COLO829 (cell line): ENCODE measurements at regions not wholly inside any gene's neighbourhood (a gene's known extent, or its start where the extent isn't known, plus 50 kb on each side); places are given as distances from the start of the nearest gene placed in this dataset.
"Not testable (repeated sequence)": the region's sequence is repeated elsewhere in the genome, so short reads cannot be mapped to it uniquely, and the experiment has no call there.

Experiments
- DNase-seq: peaks from one replicate; pipeline ENCODE4 v3.0.0; 2012; ENCODE audit warnings: low spot score

DNA sequence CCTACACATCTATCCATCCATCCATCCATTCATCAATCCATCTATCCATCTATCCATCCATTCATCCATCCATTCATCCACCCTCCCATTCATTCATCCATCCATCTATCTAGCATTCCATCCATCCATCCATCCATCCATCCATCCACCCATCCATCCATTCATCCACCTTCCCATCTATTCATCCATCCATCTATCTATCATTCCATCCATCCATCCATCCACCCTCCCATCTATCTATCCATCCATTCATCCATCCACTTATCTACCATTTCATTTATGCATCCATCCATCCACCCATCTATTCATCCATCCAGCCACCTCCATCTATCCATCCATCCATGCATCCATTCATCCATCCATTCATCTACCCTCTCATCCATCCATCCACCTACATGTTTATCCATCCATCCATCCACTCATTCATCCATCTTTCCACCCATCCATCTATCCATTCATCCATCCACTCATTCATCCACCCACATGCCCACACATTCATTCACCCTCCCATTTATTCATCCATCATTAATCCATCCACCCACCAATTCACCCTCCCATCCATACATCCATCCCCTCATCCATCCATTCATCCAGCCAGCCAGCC is 258.5 kb downstream of the CRLF2 start:
- DNase-seq, result no peak

DNA sequence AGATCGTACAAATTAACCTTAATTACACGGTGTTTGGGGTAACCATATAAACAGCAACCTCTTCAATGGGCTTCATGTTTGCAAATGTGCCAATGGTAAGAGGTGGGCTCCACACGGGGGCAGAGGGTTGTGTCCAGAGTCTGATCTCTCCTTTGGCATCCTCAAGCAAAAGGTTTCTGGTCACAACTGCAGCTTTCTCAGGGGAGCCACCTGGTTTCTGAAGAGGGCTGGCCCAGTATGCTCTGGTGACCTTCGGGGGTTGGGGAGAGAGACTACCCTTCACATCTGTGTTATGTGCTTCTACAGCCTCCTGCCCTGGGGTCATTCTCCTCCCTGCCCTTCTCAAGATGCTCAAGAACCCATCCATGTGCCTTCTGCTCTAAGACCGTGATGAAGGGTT is 259.6 kb downstream of the CRLF2 start:
- DNase-seq, result no peak

DNA sequence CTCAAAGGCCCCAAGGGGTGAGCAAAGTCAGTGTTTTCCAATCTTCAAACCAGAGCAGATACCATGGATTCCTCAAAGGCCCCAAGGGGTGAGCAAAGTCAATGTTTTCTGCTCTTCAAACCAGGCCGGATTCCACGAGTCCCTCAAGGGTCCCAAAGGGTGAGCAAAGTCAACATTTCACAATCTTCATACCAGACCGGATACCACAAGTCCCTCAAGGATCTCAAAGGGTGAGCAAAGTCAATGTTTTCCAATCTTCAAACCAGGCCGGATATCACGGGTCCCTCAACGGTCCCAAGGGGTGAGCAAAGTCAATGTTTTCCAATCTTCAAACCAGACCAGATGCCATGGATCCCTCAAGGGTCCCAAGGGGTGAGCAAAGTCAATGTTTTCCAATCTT is 265.2 kb downstream of the CRLF2 start:
- DNase-seq, result not testable (repeated sequence)

DNA sequence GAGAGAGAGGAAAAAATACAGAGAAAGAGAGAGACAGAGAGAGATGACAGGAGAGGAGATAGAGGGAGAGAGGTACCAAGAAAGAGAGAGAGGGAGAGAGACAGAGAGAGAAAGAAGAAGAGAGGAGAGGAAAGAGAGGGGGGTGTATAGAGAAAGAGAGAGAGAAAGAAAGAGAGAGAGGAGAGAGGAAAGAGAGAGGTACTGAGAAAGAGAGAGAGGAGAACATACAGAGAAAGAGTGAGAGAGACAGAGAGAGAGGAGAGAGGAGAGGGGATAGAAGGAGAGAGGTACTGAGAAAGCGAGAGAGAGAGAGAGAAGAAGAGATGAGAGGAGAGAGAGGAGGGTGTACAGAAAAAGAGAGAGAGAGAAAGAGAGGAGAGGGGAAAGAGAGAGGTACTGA is 269.4 kb downstream of the CRLF2 start:
- DNase-seq, result no peak

DNA sequence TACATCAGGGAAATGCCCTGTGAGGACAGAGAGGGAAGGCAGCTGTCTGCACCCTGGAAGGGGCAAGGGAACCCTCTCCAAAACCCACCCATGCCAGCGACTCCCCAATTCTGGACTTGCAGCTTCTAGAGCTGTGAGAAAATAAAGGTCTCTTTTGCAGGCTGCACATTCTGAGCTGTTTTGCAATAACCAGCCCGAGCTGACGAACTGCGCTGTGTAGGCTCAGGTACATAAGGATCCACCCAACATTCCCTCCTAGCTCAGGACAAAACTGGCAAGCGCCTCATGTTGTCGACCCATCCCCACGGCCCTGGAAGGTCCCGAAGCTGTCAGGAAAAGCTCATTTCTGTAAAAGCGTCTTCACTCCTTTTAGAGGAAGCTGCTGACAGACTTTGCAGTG is 271.8 kb downstream of the CRLF2 start:
- no peak for DNase-seq

DNA sequence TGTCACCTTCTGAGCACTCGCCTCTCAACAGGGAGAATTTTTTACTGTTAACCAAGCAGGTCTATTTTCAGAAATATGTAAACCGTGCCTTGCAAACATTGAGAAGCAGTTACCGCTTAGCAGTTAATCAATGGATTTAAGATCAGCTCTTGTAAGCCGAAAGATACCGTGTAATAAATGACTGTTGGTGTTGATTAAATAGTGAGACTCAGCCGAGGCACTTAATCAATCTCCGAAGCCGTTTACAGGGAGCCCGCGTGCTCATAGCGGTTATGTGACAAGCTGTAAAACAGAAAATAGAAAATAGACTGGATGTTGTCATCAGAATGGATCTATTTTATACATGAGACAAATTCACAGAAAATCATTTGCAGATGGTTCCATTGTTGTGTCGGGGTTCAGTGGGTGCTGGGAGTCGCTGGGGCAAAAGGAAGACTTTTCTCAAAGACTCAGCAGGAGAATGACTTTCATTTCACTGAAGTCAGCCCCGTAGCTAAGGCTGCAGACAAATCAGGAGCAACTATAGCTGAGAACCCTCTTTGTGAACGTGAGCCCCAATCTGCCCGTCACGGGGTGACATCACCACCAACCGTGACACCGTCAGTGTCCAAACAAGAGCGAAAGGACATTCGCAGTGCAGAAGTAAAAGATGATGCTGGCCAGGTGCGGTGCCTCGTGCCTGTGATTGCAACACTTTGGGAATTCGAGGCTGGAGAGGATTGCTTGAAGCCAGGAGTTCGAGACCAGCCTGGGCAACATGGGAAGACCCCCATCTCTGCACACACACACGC is 275.3 kb downstream of the CRLF2 start:
- DNase-seq, result no peak

DNA sequence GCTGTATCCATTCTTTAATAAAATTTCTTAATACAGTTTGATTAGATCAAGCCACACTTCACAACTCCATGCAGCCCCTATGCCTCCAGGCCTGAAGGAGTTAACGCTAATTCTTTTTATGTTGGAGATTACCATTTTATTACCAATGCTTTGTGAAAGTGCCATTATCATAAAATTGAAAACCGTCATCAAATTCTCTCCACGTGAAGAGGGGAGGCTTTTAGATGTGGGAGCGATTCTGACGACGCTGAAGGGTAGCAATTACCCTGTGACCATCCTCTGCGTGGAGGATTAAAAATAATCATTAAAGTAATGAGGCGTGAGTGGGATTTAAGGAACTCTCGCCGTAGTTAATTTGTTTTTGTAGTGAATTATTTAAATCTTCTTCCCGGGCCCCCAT is 278.8 kb downstream of the CRLF2 start:
- DNase-seq, result no peak

DNA sequence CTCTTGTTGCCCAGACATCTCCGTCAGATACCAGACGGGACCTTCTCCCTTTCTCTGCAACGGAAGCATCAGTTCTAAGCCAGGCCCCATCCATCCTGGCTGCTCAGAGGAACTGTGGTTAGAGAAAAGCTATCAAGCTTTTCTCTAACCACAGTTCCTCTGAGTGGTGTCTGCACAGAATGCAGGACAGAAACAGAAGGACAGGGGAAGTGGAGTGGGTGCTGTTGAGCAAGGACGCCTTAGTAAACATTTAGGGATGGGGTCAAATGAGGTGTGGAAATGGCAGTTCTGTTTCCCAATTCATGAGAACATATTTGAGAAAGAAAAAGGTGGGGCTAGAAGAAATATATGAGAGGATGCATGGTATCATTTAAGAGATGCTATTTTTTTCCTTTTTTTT is 283.8 kb downstream of the CRLF2 start:
- DNase-seq, result no peak

DNA sequence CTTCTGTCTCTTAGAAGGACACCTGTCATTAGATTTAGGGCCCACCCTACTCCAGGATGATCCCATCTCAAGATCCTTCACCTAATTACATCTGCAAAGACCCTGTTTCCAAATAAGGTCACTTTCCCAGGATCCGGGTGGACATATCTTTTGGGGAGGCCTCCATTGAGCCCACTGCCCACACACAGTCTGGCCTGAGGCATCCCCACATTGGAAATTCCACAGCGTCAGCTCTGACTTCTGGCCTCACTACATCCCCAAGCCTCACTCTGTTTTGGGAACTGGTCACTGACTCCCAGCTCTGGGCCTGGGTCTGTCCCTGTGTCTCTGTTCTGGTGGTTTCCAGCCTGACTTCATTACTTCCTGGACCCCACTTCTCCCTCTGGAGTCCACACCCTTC is 285.5 kb downstream of the CRLF2 start:
- DNase-seq, result no peak

DNA sequence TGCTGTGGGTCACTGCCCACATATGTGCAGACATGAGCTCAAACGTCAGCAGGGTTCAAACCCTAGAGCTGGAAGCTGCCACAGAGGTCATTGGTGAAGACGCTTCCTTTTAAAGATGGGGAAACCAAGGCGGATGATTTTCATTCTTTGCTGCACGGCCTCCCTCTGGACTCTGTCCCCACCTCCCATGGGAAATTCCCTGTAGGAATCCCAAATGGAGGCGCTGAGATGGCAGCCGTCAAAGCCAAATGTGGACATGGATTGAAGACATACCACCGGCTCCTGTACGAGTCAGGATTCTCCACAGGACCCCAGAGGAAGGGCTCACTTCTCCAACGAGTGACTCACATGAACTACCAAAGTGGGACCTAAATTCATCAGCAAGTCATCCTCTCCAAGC is 286.4 kb downstream of the CRLF2 start:
- no peak for DNase-seq

DNA sequence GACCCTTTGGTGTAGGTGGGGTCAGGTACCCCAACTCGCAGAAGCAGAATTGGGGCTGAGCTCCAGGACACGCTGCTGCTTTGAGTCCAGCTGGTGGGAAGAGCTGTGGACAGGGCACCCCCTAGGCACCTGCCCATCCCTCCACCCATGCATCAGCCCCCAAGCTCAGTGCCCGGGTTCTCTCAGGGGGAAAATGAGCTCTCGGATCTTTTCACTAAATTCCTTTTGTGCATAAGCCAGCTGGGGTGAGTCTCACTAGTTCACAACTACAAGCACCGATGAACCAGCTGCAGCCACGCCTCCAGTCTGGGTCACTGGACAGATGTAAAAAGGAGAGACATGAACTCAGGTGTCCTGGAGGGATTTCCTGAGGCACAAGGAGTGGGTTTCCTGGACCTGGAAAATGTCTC is 286.8 kb downstream of the CRLF2 start:
- DNase-seq, result no peak

DNA sequence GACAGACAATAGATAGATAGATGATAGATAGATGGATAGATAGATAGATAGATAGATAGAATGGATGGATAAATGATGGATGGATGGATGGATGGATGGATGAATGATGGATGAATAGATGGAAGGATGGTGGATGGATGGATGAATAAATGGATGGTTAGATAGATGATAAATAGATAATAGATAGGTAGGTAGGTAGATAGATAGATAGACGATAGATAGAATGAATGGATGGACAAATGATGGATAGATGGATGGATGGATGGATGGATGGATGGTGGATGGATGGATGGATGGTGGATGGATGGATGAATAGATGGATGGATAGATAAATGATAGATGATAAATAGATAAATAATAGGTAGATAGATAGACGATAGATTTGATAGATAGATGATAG is 287.4 kb downstream of the CRLF2 start:
- no peak for DNase-seq

DNA sequence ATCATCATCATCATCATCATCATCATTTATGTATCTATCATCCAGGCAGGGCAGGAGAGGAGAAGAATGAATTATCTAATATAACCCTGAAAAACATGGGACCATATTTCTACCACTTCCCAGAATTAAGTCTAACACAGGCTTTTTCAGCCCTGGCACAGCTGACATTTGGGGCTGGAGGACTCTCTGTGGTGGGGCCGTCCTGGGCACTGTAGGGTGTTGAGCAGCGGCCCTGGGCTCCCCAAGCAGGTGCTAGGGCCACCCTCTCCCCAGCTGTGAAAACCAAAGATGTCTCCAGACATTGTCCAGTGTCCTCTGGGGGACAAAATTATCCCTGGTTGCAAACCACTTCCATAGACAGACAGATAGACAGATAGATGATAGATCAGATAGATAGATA is 288.4 kb downstream of the CRLF2 start:
- no peak for DNase-seq

DNA sequence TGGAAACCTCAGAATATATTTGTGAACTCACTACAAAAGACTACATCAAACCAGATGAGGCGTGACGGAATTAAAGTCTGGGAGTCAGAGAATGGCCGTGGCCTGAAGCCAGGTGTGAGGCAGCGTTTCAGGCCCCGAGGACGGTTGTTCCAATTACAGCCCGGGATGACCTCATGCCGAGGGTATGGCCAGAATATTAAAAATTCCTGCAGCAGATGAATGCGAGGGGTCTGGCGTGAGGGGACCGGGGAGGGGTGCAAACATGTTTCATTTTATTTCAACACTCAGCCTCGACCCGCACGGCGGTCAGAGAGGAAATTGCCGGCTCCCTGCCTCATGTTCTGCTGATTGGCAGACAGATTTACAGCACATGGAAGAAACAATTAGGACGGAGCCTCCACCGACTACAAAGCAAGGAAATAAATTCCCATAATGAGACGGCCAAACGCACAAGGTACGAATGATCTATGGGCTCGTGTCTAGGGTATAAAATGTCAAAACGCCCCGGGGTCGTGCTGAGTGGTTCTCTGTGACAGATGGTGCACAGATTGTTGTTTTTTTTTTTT is 289.7 kb downstream of the SHOX start:
- DNase-seq, result no peak

DNA sequence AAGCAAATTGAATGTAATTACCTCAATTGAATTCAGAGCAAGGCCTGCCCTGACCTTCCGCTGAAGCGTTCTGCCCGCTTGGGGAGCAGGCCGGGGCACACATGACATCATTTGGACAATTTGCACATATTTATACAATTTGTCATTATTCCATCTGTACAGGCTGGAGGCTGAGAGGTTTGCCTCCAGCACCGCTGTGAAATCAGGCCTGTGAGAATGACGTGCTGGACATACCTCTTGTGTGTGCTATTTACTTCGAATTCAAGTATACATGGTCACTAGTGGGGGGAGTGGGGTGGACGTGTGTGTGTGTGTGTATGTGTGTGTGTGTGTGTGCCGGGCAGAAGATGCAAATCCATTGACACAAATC is 285.6 kb downstream of the SHOX start:
- DNase-seq, result no peak

DNA sequence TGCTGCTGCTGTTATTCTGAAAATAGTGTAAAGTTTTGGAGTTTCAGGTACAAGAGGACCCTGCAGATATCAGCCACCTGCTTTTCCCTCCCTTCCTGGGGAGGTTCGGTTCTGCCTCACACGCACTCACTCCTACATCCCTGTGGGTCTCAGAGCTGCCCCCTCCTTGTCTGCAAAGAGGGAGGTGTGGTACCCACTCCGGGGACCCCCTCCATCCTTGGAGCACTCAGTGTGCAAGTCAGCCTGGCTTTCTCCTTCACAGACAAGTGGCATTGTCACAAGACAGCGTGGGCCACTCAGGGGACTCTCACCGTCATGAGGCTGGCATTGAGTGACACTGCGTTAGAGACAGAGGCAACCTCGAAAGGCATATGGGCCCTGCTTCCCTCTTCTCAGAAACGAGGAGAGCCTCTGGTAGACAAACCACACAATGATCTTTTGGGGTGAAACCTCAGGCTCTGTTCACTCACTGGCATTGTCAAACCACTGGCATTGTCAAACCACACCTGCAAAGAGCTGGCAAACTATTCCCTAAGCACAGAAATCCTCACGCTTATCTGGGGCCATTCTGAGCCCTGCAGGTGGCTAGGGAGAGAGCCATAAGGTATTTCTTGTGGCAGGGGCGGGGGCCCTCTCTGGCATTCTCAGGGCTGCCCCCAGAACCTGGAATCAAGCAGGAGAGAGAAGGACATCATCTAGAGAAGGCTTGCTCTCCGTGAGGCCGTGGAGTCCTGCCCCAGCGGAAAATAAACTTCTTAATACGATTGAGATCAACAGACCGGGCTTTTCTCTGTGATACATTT is 285.0 kb downstream of the SHOX start:
- DNase-seq, result no peak

DNA sequence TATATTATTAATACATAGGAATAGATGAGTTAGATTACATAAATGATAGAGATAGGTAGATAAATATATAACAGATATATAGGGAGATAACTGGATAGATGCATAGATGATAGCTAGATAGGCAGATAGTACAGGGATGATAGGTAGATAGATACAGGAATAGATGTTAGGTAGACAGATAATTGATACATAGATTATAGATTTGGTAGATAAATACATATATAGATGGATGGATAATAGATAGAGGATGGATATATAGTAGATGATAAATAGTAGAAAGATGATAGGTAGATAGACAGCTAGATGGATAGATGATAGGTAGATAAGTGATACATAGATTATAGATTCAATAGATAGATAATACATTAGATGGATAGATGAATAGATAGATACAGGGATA is 283.6 kb downstream of the SHOX start:
- no peak for DNase-seq

DNA sequence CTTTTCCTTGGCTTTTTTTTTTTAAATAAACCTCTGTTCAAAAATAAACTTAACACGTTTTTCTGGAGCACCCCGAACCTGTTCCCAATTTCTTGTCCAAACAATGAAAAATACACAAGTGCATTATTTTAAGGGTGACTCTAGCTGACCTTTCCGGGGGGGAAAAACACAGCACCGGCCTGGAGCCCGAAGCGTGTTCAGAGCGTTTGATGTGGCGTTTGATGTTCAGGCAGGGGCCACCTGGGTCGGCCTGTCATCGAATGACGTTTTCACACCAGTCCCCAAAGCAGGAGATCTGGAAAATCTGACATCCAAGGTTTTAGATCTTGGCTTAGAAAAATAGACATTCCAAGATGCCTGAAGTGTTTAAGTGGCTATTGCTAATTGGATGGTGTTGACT is 282.1 kb downstream of the SHOX start:
- no peak for DNase-seq

DNA sequence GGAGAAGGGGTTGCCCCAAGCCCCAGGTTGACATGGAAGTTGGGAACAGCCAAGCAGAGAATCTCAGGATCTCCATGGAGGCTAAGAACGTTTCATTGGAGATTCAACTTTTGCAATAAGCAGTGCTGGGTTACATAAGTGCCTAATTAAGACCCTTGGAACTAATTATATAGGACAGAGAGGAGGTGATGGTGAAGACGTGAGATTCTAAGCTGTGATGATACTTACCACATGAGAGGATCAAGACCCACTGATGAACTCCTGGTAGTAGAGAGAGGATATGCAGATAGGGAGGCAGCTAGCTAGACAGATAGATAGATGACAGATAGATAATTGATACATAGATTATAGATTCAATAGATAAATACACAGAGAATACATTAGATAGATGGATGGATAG is 278.5 kb downstream of the SHOX start:
- not testable (repeated sequence) for DNase-seq

DNA sequence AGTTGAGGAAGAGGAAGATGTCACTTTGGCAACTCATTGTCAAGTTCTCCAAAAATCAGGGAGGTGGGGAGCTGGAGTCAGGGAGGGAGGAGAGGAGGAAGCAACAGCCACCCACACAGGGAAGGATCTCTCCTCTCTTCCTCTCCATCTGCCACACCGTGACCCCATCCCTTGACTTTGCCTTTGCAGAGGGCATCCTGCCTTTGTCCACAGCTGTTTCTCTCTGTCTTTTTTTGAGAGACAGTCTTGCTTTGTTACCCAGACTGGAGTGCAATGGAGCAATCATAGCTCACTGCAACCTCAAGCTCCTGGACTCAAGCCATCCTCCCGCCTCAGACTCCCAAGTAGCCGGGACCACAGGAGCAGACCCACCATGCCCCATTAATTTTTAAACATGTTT is 276.0 kb downstream of the SHOX start:
- no peak for DNase-seq

DNA sequence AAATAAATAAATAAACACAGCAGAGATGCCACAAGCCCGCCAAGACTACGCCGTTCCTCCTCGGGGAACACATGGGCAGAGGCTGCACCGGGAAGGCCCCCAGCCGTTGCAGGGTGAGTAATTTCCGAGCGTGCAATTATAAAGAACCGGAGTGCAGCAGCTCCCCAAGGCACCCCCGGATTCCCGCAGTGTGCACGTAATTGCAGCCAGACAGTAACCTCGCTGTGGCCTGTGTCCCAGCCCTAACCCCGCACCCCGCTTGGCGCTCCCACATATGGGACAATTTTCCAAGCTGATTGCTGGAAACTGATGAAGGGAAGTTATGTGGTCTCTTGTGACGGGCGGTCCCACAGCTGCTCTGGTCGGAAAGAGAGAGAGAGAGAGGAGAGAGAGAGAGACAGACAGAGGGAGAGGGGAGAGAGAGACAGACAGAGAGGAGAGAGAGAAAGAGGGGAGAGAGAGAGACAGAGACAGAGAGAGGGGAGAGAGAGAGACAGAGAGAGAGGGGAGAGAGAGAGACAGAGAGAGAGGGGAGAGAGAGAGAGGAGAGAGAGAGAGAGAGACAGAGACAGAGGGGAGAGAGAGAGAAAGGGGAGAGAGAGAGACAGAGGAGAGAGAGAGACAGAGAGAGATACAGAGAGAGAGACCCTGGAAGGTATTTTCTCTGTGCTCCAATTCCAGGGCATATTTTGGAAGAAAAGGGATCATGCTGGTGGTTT is 275.4 kb downstream of the SHOX start:
- DNase-seq, result no peak

DNA sequence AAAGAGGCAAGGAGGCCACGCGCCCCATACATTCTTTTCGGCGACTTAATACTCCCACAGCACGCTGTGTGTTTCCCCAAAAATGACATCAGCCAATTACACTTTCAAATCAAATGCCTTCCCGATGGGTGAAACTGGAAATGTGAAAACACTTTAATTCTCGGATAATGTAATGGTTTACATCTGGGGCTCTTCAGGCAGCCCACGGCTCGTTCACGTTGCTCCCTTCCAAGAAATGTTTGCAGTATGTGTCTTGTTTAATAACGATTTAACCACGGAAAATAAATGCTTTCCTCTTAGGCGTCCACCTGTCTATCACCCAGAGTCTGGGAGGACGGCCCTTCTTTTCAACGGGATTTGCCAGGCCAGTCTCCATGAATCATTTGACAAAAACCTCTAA is 272.5 kb downstream of the SHOX start:
- no peak for DNase-seq
